ENCODE measurements at regions not wholly inside any gene's neighbourhood (a gene's known extent, or its start where the extent isn't known, plus 50 kb on each side); places are given as distances from the start of the nearest gene placed in this dataset.
"Not testable (repeated sequence)": the region's sequence is repeated elsewhere in the genome, so short reads cannot be mapped to it uniquely, and the experiment has no call there.

DNA sequence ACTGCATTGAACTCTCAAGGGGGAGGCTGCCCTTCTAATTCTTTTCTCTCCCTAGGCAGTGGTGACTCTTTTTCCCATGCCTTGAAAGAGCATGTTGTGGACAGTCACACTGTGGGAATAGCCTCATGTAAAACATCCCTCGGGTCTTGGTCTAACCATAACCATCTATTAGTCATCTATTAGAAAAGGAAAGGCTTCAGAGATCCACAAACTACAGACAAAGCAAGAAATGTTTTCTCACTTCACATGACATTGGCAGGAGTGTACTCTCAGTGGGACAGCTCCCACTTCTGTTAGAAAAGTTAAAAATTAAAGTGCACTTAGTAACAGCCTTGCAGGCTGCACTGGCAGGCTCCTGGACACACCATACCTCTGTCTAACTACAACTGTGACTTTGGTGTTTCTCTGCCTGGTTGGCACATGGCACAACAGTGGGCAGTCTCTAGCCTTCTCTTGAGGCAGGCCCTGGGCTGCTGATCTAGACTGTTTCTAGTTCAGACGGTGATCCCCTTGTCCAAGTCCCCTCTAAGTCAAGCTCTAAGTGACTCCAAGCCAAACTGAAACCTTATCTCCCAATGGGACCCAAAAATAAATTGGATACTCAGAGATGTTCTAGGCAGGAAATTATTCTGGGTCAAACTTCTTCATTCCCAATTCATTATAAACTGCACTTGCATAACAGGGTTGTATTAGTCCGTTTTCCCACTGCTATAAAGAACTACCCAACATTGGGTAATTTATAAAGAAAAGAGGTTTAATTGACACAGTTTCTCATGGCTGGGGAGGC, 57.9 kb upstream of the ITGB1 start:
- no peaks in the 10 kb centered on the region for H3K79me2 ChIP-seq (ENCODE audit: control insufficient read depth, insufficient read depth, low read length)

DNA sequence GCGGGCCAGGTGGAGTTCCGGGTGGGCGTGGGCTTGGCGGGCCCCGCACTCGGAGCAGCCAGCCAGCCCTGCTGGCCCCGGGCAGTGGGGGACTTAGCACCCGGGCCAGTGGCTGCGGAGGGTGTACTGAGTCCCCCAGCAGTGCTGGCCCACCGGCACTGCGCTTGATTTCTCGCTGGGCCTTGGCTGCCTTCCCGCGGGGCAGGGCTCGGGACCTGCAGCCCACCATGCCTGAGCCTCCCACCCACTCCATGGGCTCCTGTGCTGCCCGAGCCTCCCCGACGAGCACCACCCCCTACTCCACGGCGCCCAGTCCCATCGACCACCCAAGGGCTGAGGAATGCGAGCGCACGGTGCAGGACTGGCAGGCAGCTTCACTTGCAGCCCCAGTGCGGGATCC, 55.3 kb upstream of the ITGB1 start:
- FAIRE-seq; H3K4me2 ChIP-seq (ENCODE audit: insufficient read depth, low read length); POLR2A ChIA-PET; H3K27ac ChIP-seq (ENCODE audit: insufficient read depth, low read depth, low read length); H3K4me1 ChIP-seq (ENCODE audit: control insufficient read depth, extremely low read depth, insufficient read depth, low read length); CTCF ChIA-PET; dilution Hi-C loops (cut with MboI; ENCODE audit: extremely low pct_ligation_motif_present, low sequenced_read_pairs); H4K20me1 ChIP-seq (replicated peaks; ENCODE audit: control insufficient read depth, extremely low read depth, insufficient read depth, low read length); H3K9ac ChIP-seq (replicated peaks; ENCODE audit: extremely low read depth, insufficient read depth, low read length); intact Hi-C loops (cut with micrococcal nuclease); BruUV-seq (replicated peaks); H2AFZ ChIP-seq (ENCODE audit: low read depth, low read length); H3K27me3 ChIP-seq (ENCODE audit: control insufficient read depth in 2 of 2, insufficient read depth in 2 of 2, low read length in 2 of 2); H3K4me3 ChIP-seq (replicated peaks in 1 of 3; ENCODE audit: insufficient read depth in 1 of 3, low read depth in 1 of 3, low read length in 3 of 3); H3K79me2 ChIP-seq (ENCODE audit: control insufficient read depth, insufficient read depth, low read length); DNase-seq (ENCODE audit: low read depth, low spot score); H3K36me3 ChIP-seq (ENCODE audit: control insufficient read depth in 2 of 2, extremely low read depth in 1 of 2, insufficient read depth in 2 of 2, low read length in 2 of 2); H3K9me3 ChIP-seq (replicated peaks; ENCODE audit: control insufficient read depth, insufficient read depth, low read length); H3K9me1 ChIP-seq (replicated peaks; ENCODE audit: control insufficient read depth, extremely low read depth, insufficient read depth, low read length): not testable (repeated sequence)

More for the DNA sequence above, 57.9 kb upstream of the ITGB1 start:
- no TSS peak for BruUV-seq (replicated peaks)
- POLR2A ChIA-PET = no interaction called here
- FAIRE-seq = no peak
- no peak for DNase-seq (ENCODE audit: low read depth, low spot score)
- Histone ChIP-seq H3K4me3 (replicated peaks in 1 of 3; ENCODE audit: insufficient read depth in 1 of 3, low read depth in 1 of 3, low read length in 3 of 3) (no peak overlapping the region), H3K36me3 (ENCODE audit: control insufficient read depth in 2 of 2, extremely low read depth in 1 of 2, insufficient read depth in 2 of 2, low read length in 2 of 2) (no peaks in the 10 kb centered on the region), H2AFZ (ENCODE audit: low read depth, low read length) (no peak overlapping the region), H3K4me2 (ENCODE audit: insufficient read depth, low read length) (no peak overlapping the region), H4K20me1 (replicated peaks; ENCODE audit: control insufficient read depth, extremely low read depth, insufficient read depth, low read length) (no peaks in the 10 kb centered on the region), H3K27ac (ENCODE audit: insufficient read depth, low read depth, low read length) (no peak overlapping the region), H3K9me3 (replicated peaks; ENCODE audit: control insufficient read depth, insufficient read depth, low read length) (no peaks in the 10 kb centered on the region), H3K9me1 (replicated peaks; ENCODE audit: control insufficient read depth, extremely low read depth, insufficient read depth, low read length) (no peaks in the 10 kb centered on the region), H3K9ac (replicated peaks; ENCODE audit: extremely low read depth, insufficient read depth, low read length) (no peak overlapping the region), H3K27me3 (ENCODE audit: control insufficient read depth in 2 of 2, insufficient read depth in 2 of 2, low read length in 2 of 2) (no peaks in the 10 kb centered on the region), H3K4me1 (ENCODE audit: control insufficient read depth, extremely low read depth, insufficient read depth, low read length) (no peaks in the 10 kb centered on the region)
- intact Hi-C loops (cut with micrococcal nuclease) (no loop called here), dilution Hi-C loops (cut with MboI; ENCODE audit: extremely low pct_ligation_motif_present, low sequenced_read_pairs) (no loop called here)
- TF ChIP-seq POLR2AphosphoS5 (IDR thresholded peaks at IDR 0.05; ENCODE audit: insufficient read depth, low read depth, low read length) (no peak), GATA2 (IDR thresholded peaks at IDR 0.05; ENCODE audit: insufficient read depth, insufficient read length, low read depth, low read length) (no peak), EZH2 (IDR thresholded peaks at IDR 0.05; ENCODE audit: borderline replicate concordance, low read depth, low read length, severe bottlenecking) (no peak), JUN (IDR thresholded peaks at IDR 0.05; ENCODE audit: borderline replicate concordance, insufficient read depth, insufficient read length, low read depth) (no peak), MYC (IDR thresholded peaks at IDR 0.05; ENCODE audit: low read depth, low read length) (no peak), FOS (IDR thresholded peaks at IDR 0.05; ENCODE audit: borderline replicate concordance, insufficient read depth, low read length) (no peak), POLR2A (IDR thresholded peaks at IDR 0.05; ENCODE audit: low read depth, low read length) (no peak)
- TF ChIP-seq, protein P1, sequence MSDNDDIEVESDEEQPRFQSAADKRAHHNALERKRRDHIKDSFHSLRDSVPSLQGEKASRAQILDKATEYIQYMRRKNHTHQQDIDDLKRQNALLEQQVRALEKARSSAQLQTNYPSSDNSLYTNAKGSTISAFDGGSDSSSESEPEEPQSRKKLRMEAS (IDR thresholded peaks at IDR 0.05; ENCODE audit: insufficient read depth, insufficient read length) = no peak
- TF ChIP-seq, protein P2, sequence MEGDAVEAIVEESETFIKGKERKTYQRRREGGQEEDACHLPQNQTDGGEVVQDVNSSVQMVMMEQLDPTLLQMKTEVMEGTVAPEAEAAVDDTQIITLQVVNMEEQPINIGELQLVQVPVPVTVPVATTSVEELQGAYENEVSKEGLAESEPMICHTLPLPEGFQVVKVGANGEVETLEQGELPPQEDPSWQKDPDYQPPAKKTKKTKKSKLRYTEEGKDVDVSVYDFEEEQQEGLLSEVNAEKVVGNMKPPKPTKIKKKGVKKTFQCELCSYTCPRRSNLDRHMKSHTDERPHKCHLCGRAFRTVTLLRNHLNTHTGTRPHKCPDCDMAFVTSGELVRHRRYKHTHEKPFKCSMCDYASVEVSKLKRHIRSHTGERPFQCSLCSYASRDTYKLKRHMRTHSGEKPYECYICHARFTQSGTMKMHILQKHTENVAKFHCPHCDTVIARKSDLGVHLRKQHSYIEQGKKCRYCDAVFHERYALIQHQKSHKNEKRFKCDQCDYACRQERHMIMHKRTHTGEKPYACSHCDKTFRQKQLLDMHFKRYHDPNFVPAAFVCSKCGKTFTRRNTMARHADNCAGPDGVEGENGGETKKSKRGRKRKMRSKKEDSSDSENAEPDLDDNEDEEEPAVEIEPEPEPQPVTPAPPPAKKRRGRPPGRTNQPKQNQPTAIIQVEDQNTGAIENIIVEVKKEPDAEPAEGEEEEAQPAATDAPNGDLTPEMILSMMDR (IDR thresholded peaks at IDR 0.05; ENCODE audit: extremely low read depth in 1 of 2, insufficient read depth in 1 of 2, low read depth in 1 of 2, low read length in 2 of 2) = no peak
- CTCF ChIA-PET = no interaction called here

Measured in endothelial cell of umbilical vein (primary cell).